Keratinocyte (primary cell): ENCODE measurements at regions not wholly inside any gene's neighbourhood (a gene's known extent, or its start where the extent isn't known, plus 50 kb on each side); places are given as distances from the start of the nearest gene placed in this dataset.

Experiments
- EZH2 ChIP-seq: IDR thresholded peaks from one replicate; pipeline ENCODE4 v1.6.1; 2012; ENCODE audit warnings: inconsistent platforms, mild to moderate bottlenecking, low read length, moderate library complexity
- TF ChIP-seq, protein P1 (sequence below), 3 experiments: IDR thresholded peaks in 1 of 3; conservative IDR thresholded peaks in 1 of 3; optimal IDR thresholded peaks in 1 of 3; 2 replicates in 2 of 3; 3 replicates in 1 of 3; pipeline versions ENCODE3 to v1.5.1; 2011; ENCODE audit warnings: low read length in 3 of 3, mild to moderate bottlenecking in 3 of 3, moderate library complexity in 2 of 3, control low read depth in 1 of 3, inconsistent platforms in 1 of 3; ENCODE audit not compliant: insufficient read depth in 2 of 3; ENCODE audit errors: extremely low read depth in 1 of 3

DNA sequence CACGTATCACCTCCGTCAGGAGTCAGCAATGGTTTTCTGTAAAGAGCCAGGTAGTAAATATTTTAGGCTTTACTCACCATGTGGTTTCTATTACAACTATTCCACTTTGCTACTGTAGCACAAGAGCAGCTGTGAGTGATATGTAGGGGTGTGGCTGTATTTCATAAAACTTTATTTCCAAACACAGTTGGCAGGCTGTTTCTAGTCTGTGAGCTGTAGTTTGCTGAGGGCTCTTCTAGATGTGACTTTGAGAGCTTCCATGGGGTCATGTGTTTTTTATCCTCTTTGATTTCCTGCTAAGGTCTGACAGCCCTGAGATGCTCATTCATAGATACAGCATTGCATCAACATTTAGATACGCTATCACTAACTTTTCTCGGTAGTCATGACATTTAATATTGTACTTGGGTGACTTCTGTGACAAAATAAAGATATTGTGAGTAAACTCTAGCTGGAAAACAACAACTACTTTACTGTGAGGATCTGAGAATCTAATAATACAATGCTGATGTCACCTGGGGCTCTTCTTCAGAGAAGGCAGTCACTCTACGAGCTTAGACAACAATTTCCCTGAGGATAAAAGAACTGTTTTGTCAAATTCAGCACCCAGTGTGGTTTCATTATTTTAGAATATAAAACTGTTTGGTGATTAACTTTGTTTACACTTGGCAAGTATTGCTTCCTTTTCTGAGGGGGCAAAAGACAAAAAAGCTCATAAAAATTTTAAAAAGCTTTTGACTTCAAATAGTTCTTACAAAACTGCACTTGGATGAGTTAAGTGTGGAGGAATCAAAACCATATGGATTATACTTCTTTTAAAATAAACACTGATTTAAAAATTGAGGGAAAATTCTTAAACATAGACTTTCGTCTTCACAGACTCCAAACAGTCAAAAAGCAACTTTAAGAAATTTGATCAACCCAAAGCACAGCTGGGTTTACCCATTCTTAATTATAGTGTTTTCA lies 231.2 kb upstream of the DCN start:
- TF ChIP-seq, protein P1, sequence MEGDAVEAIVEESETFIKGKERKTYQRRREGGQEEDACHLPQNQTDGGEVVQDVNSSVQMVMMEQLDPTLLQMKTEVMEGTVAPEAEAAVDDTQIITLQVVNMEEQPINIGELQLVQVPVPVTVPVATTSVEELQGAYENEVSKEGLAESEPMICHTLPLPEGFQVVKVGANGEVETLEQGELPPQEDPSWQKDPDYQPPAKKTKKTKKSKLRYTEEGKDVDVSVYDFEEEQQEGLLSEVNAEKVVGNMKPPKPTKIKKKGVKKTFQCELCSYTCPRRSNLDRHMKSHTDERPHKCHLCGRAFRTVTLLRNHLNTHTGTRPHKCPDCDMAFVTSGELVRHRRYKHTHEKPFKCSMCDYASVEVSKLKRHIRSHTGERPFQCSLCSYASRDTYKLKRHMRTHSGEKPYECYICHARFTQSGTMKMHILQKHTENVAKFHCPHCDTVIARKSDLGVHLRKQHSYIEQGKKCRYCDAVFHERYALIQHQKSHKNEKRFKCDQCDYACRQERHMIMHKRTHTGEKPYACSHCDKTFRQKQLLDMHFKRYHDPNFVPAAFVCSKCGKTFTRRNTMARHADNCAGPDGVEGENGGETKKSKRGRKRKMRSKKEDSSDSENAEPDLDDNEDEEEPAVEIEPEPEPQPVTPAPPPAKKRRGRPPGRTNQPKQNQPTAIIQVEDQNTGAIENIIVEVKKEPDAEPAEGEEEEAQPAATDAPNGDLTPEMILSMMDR (optimal IDR thresholded peaks at IDR 0.05 in 1 of 3, IDR thresholded peaks at IDR 0.05 in 1 of 3, conservative IDR thresholded peaks at IDR 0.05 in 1 of 3; ENCODE audit: extremely low read depth in 1 of 3, insufficient read depth in 2 of 3, low read length in 3 of 3) = no peak
- TF ChIP-seq EZH2 = no peak
